ENCODE measurements at regions not wholly inside any gene's neighbourhood (a gene's known extent, or its start where the extent isn't known, plus 50 kb on each side); places are given as distances from the start of the nearest gene placed in this dataset.
A peak's percentile ranks its signal among the peaks of the same experiment; 100 is the strongest.

DNA sequence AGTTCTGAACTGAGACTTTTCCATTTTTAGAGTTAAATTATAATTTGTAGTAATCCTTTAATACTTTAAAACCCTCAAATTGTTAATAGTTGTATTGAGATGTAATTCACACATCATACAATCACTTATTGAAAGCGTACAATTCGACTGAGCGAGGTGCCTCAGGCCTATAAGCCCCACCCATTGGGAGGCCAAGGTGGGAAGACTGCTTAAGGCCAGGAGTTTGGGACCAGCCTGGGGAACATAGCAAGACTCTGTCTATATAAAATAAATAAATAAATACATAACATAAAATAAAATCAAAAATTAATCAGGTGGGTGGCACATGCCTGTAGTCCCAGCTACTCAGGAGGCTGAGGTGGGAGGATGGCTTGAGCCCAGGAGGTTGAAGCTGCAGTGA is 70.3 kb downstream of the RWDD4 start:
- H3K79me2 ChIP-seq: no peaks in the 10 kb centered on the region
- no peak for DNase-seq (ENCODE audit: low spot score)
- H4K20me1 ChIP-seq (ENCODE audit: insufficient read depth, poor library complexity, severe bottlenecking): no peaks in the 10 kb centered on the region
- no peak overlapping the region for H2AFZ ChIP-seq
- H3K27me3 ChIP-seq: no peaks in the 10 kb centered on the region
- H3K9me2 ChIP-seq (replicated peaks; ENCODE audit: insufficient read depth): no peaks in the 10 kb centered on the region
- TF ChIP-seq EZH2phosphoT487 (IDR thresholded peaks at IDR 0.05; ENCODE audit: low read depth, severe bottlenecking, unreplicated experiment) (no peak), EZH2 (IDR thresholded peaks at IDR 0.05; ENCODE audit: borderline replicate concordance) (no peak)
- TF ChIP-seq, protein P1, sequence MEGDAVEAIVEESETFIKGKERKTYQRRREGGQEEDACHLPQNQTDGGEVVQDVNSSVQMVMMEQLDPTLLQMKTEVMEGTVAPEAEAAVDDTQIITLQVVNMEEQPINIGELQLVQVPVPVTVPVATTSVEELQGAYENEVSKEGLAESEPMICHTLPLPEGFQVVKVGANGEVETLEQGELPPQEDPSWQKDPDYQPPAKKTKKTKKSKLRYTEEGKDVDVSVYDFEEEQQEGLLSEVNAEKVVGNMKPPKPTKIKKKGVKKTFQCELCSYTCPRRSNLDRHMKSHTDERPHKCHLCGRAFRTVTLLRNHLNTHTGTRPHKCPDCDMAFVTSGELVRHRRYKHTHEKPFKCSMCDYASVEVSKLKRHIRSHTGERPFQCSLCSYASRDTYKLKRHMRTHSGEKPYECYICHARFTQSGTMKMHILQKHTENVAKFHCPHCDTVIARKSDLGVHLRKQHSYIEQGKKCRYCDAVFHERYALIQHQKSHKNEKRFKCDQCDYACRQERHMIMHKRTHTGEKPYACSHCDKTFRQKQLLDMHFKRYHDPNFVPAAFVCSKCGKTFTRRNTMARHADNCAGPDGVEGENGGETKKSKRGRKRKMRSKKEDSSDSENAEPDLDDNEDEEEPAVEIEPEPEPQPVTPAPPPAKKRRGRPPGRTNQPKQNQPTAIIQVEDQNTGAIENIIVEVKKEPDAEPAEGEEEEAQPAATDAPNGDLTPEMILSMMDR (IDR thresholded peaks at IDR 0.05; ENCODE audit: poor library complexity): no peak
- H3K27ac ChIP-seq: peak overlapping the region; percentile 41
- H3K4me2 ChIP-seq: peak overlapping the region; percentile 47
- no peaks in the 10 kb centered on the region for H3K9me3 ChIP-seq (ENCODE audit: low read depth)
- WGBS (ENCODE audit: low lambda C conversion rate, missing lambda C conversion rate): 90% methylated on average over 3 of the region's 3 CpGs
- H3K4me3 ChIP-seq: no peak overlapping the region
- no peaks in the 10 kb centered on the region for H3K4me1 ChIP-seq (ENCODE audit: insufficient read depth)
- H3K36me3 ChIP-seq (replicated peaks; ENCODE audit: insufficient read depth, low read depth): no peaks in the 10 kb centered on the region

DNA sequence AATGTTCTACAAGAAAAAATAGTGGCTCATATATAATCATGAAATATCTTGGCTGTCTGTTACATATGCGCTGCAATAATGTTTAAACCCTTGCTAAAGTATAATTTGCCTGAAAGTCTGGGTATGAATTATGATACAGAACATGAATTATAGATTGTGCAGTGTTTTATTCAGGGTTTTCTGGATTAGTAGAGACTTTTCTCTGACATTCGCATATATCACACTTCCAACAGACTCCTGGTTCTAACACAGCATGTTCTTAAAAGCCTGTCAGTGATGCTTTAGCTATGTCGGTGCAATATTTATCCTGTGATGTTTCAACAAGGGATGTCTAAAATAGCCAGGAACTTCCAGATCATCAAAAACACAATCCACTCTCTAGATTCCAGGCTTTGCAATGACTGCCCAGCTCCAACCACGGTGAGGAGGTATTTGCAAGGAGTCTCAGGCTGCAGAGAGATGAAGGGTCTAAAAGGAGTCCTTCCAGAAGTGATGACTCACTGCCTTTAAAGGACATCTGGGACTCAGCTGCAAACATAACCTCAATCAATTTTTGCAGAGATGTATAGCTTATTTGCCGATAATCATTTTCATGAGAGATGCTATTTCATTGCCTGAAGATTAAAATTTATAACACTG is 69.4 kb downstream of the RWDD4 start:
- Histone ChIP-seq H3K27me3 (no peaks in the 10 kb centered on the region), H2AFZ (no peak overlapping the region), H3K79me2 (no peaks in the 10 kb centered on the region), H3K4me3 (no peak overlapping the region), H3K4me1 (ENCODE audit: insufficient read depth) (no peaks in the 10 kb centered on the region), H3K36me3 (replicated peaks; ENCODE audit: insufficient read depth, low read depth) (no peaks in the 10 kb centered on the region), H4K20me1 (ENCODE audit: insufficient read depth, poor library complexity, severe bottlenecking) (no peaks in the 10 kb centered on the region), H3K9me2 (replicated peaks; ENCODE audit: insufficient read depth) (no peaks in the 10 kb centered on the region), H3K27ac (no peak overlapping the region), H3K4me2 (no peak overlapping the region), H3K9me3 (ENCODE audit: low read depth) (no peaks in the 10 kb centered on the region)
- DNase-seq (ENCODE audit: low spot score): no peak
- TF ChIP-seq EZH2phosphoT487 (IDR thresholded peaks at IDR 0.05; ENCODE audit: low read depth, severe bottlenecking, unreplicated experiment): no peak
- TF ChIP-seq EZH2 (IDR thresholded peaks at IDR 0.05; ENCODE audit: borderline replicate concordance): no peak
- TF ChIP-seq, protein P1 (IDR thresholded peaks at IDR 0.05; ENCODE audit: poor library complexity): no peak
- WGBS (ENCODE audit: low lambda C conversion rate, missing lambda C conversion rate): 78% methylated on average over 5 of the region's 5 CpGs

All from hepatocyte (in vitro differentiated cells).